ENCODE measurements at regions not wholly inside any gene's neighbourhood (a gene's known extent, or its start where the extent isn't known, plus 50 kb on each side); places are given as distances from the start of the nearest gene placed in this dataset.

DNA sequence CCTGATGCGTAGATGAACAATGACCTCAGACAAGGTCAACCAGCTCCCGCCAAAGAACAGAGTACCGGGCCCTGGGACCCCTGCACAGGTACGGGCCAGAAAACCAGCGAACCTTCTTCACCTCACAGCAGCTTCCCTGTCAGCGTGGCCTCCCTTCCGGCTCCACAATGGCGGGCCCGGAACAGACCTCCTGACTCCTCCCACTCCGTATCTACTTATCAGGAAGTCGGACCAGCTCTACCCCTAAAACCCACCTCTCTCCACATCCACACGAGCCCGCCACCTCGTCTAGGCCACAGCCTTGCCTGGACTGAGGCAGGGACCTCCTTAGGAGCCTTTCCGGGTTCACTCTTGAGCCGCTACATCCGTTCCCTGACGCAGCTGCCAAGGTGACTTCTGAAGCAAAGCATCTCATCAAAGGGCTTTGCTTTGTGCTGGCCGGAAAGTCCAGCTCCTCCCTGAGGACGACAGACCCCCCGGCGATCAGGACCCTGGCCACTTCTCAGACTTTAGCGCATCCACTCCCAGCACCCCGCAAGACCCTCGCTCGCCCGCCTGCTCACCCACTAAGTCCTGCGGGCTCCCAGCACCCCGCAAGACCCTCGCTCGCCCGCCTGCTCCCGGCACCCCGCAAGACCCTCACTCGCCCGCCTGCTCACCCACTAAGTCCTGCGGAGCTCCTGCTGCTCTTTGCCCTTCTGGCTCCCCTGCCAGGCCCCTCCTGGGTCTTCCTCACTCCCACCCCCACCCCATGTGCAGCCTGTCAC, 308.3 kb upstream of the FOXQ1 start:
- POLR2A ChIA-PET: no interaction called here
- WGBS (ENCODE audit: insufficient coverage): 91% methylated on average over 28 of the region's 37 CpGs
- Mint-ChIP-seq H3K27ac (no peak overlapping the region), H3K9me3 (no peaks in the 10 kb centered on the region), H3K27me3 (peaks cover 8 to 9% of the 10 kb centered on the region in 2 donors), H3K4me3 (no peak overlapping the region), H3K36me3 (no peaks in the 10 kb centered on the region), H3K4me1 (no peaks in the 10 kb centered on the region)
- no peak overlapping the region for H3K27ac ChIP-seq (ENCODE audit: low read length)
- H3K4me3 ChIP-seq (ENCODE audit: control insufficient read depth in 1 of 2, extremely low read depth in 1 of 2, low read length in 1 of 2): no peak overlapping the region
- peaks cover 0 to 11% of the 10 kb centered on the region in 2 experiments for H3K27me3 ChIP-seq (replicated peaks in 1 of 2; ENCODE audit: control insufficient read depth in 2 of 2, extremely low read depth in 1 of 2, insufficient read depth in 2 of 2, low read length in 1 of 2)
- no peaks in the 10 kb centered on the region for H3K9me3 ChIP-seq
- CTCF ChIA-PET: interaction anchor here in 1 of 2 donors (0.5 kb wide), 1 partner anchor 12 kb away, joined by 3 read pairs; no protein-coding TSS in a partner anchor
- DNase-seq: no peak
- no peaks in the 10 kb centered on the region for H3K36me3 ChIP-seq (ENCODE audit: control insufficient read depth in 2 of 2, extremely low read depth in 1 of 2, insufficient read depth in 1 of 2, low read length in 1 of 2)
- no peak for ATAC-seq (replicated peaks in 1 of 4)
- no peaks in the 10 kb centered on the region for H3K4me1 ChIP-seq (ENCODE audit: control insufficient read depth in 1 of 2, extremely low read depth in 1 of 2, insufficient read depth in 2 of 2, low read length in 2 of 2)

GRCh38 chr6:1002989-1003388, 308.9 kb upstream of the FOXQ1 start:
- Histone ChIP-seq H3K36me3 (ENCODE audit: control insufficient read depth in 2 of 2, extremely low read depth in 1 of 2, insufficient read depth in 1 of 2, low read length in 1 of 2) (no peaks in the 10 kb centered on the region), H3K27me3 (replicated peaks in 1 of 2; ENCODE audit: control insufficient read depth in 2 of 2, extremely low read depth in 1 of 2, insufficient read depth in 2 of 2, low read length in 1 of 2) (peaks cover 0 to 11% of the 10 kb centered on the region in 2 experiments), H3K27ac (ENCODE audit: low read length) (no peak overlapping the region), H3K4me3 (ENCODE audit: control insufficient read depth in 1 of 2, extremely low read depth in 1 of 2, low read length in 1 of 2) (no peak overlapping the region), H3K9me3 (no peaks in the 10 kb centered on the region), H3K4me1 (ENCODE audit: control insufficient read depth in 1 of 2, extremely low read depth in 1 of 2, insufficient read depth in 2 of 2, low read length in 2 of 2) (no peaks in the 10 kb centered on the region)
- POLR2A ChIA-PET: no interaction called here
- Mint-ChIP-seq H3K4me3 (no peak overlapping the region), H3K9me3 (no peaks in the 10 kb centered on the region), H3K4me1 (no peaks in the 10 kb centered on the region), H3K36me3 (no peaks in the 10 kb centered on the region), H3K27ac (no peak overlapping the region), H3K27me3 (peaks cover 9 to 14% of the 10 kb centered on the region in 2 donors)
- 64% methylated on average over 7 of the region's 12 CpGs for WGBS (ENCODE audit: insufficient coverage)
- DNase-seq: no peak
- no peak for ATAC-seq (replicated peaks in 1 of 4)
- CTCF ChIA-PET: no interaction called here

DNA sequence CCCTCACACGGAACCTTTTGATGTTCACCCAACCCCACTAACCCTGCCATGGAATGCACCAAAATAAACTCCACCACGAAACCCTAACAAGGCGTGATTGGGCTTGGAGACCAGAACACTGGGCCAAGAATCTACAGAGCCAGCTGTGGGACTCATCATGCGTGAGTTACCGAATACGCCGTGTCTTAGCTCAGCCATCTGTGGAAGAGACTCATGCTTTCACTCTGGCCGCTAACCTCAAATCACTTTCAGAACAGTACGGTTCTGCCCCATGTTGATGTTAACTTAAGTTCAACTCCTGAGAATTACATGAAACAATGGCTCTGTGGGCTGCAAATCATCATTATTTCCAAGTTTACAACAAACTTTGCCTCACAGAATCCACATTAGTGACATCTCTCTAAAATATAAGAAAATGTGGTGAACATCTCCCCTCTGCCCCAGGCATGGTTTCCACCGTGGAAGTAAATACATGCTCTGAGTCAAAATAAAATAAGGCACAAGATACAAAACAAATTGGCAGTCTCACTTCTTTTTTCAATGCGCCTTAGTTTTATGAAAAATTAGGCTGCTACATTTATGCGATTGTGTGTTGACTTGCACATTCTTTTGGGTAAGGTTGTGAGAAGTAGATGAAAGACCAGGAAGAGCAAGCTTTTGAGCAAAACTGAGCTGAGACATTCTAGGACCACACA, 308.9 kb upstream of the EXOC2 start:
- Mint-ChIP-seq H3K27ac (no peak overlapping the region), H3K27me3 (peaks cover 14 to 21% of the 10 kb centered on the region in 2 donors), H3K36me3 (no peaks in the 10 kb centered on the region), H3K9me3 (no peaks in the 10 kb centered on the region), H3K4me3 (no peak overlapping the region), H3K4me1 (no peaks in the 10 kb centered on the region)
- Histone ChIP-seq H3K27me3 (replicated peaks in 1 of 2; ENCODE audit: control insufficient read depth in 2 of 2, extremely low read depth in 1 of 2, insufficient read depth in 2 of 2, low read length in 1 of 2) (peaks cover 0 to 11% of the 10 kb centered on the region in 2 experiments), H3K4me3 (ENCODE audit: control insufficient read depth in 1 of 2, extremely low read depth in 1 of 2, low read length in 1 of 2) (no peak overlapping the region), H3K4me1 (ENCODE audit: control insufficient read depth in 1 of 2, extremely low read depth in 1 of 2, insufficient read depth in 2 of 2, low read length in 2 of 2) (no peaks in the 10 kb centered on the region), H3K9me3 (no peaks in the 10 kb centered on the region), H3K36me3 (ENCODE audit: control insufficient read depth in 2 of 2, extremely low read depth in 1 of 2, insufficient read depth in 1 of 2, low read length in 1 of 2) (no peaks in the 10 kb centered on the region), H3K27ac (ENCODE audit: low read length) (no peak overlapping the region)
- DNase-seq (no peak), ATAC-seq (replicated peaks in 1 of 4) (no peak)
- CTCF ChIA-PET: no interaction called here
- WGBS (ENCODE audit: insufficient coverage): 66% methylated on average over 5 of the region's 12 CpGs
- POLR2A ChIA-PET: no interaction called here

- no peak overlapping the region for H3K27ac ChIP-seq (ENCODE audit: low read length)
- H3K36me3 ChIP-seq (ENCODE audit: control insufficient read depth in 2 of 2, extremely low read depth in 1 of 2, insufficient read depth in 1 of 2, low read length in 1 of 2): no peaks in the 10 kb centered on the region
- Mint-ChIP-seq H3K9me3 (no peaks in the 10 kb centered on the region), H3K36me3 (no peaks in the 10 kb centered on the region), H3K4me3 (no peak overlapping the region), H3K27me3 (peaks cover 32 to 35% of the 10 kb centered on the region in 2 donors), H3K4me1 (no peaks in the 10 kb centered on the region), H3K27ac (no peak overlapping the region)
- ChIA-PET CTCF (no interaction called here), POLR2A (no interaction called here)
- no peaks in the 10 kb centered on the region for H3K4me1 ChIP-seq (ENCODE audit: control insufficient read depth in 1 of 2, extremely low read depth in 1 of 2, insufficient read depth in 2 of 2, low read length in 2 of 2)
- H3K4me3 ChIP-seq (ENCODE audit: control insufficient read depth in 1 of 2, extremely low read depth in 1 of 2, low read length in 1 of 2): no peak overlapping the region
- 78% methylated on average over 5 of the region's 9 CpGs for WGBS (ENCODE audit: insufficient coverage)
- DNase-seq (no peak), ATAC-seq (replicated peaks in 1 of 4) (no peak)
- no peaks in the 10 kb centered on the region for H3K9me3 ChIP-seq
- peaks cover 0 to 28% of the 10 kb centered on the region in 2 experiments for H3K27me3 ChIP-seq (replicated peaks in 1 of 2; ENCODE audit: control insufficient read depth in 2 of 2, extremely low read depth in 1 of 2, insufficient read depth in 2 of 2, low read length in 1 of 2)
Observed at GRCh38 chr6:999552-999951, 306.6 kb upstream of the EXOC2 start.

GRCh38 chr6:998551-998950, 305.6 kb upstream of the EXOC2 start:
- Mint-ChIP-seq H3K27ac (no peak overlapping the region), H3K4me1 (no peaks in the 10 kb centered on the region), H3K9me3 (no peaks in the 10 kb centered on the region), H3K36me3 (no peaks in the 10 kb centered on the region), H3K27me3 (peaks cover 32 to 40% of the 10 kb centered on the region in 2 donors), H3K4me3 (no peak overlapping the region)
- Histone ChIP-seq H3K27ac (ENCODE audit: low read length) (no peak overlapping the region), H3K27me3 (replicated peaks in 1 of 2; ENCODE audit: control insufficient read depth in 2 of 2, extremely low read depth in 1 of 2, insufficient read depth in 2 of 2, low read length in 1 of 2) (peaks cover 0 to 24% of the 10 kb centered on the region in 2 experiments), H3K9me3 (no peaks in the 10 kb centered on the region), H3K4me1 (ENCODE audit: control insufficient read depth in 1 of 2, extremely low read depth in 1 of 2, insufficient read depth in 2 of 2, low read length in 2 of 2) (no peaks in the 10 kb centered on the region), H3K36me3 (ENCODE audit: control insufficient read depth in 2 of 2, extremely low read depth in 1 of 2, insufficient read depth in 1 of 2, low read length in 1 of 2) (no peaks in the 10 kb centered on the region), H3K4me3 (ENCODE audit: control insufficient read depth in 1 of 2, extremely low read depth in 1 of 2, low read length in 1 of 2) (no peak overlapping the region)
- ChIA-PET POLR2A (no interaction called here), CTCF (no interaction called here)
- WGBS (ENCODE audit: insufficient coverage): 89% methylated on average over 8 of the region's 10 CpGs
- no peak for ATAC-seq (replicated peaks in 1 of 4)
- DNase-seq: no peak

DNA sequence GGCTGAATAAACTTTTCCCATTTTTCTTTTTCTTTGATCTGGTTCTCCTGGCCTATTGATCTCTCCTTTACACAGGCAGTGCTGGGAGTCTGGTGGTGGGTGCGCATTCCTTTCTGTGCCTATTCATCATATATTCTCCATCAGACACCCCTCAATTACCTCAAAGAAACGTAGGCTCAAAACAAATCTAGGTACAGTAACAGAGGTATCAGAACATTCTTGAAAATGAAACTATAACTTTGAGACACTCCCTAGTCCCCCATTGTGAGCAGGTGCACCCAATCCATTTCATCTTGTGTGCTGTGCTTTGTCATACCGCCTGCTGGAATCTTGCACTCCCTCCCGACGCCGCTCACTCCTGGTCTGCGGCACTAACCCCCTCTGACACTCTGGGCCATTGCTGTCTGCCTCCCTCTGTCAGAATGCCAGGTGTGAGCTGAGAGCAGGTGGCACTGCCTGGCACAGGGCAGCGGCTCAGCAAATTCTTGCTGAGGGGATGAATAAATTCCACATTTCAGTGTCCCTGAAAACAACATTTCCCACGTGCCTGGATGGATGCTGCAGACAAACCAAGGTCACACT, 303.4 kb upstream of the EXOC2 start:
- no peaks in the 10 kb centered on the region for H3K4me1 ChIP-seq (ENCODE audit: control insufficient read depth in 1 of 2, extremely low read depth in 1 of 2, insufficient read depth in 2 of 2, low read length in 2 of 2)
- H3K4me3 ChIP-seq (ENCODE audit: control insufficient read depth in 1 of 2, extremely low read depth in 1 of 2, low read length in 1 of 2): no peak overlapping the region
- H3K27ac ChIP-seq (ENCODE audit: low read length): no peak overlapping the region
- ChIA-PET POLR2A (no interaction called here), CTCF (no interaction called here)
- Mint-ChIP-seq H3K4me3 (no peak overlapping the region), H3K36me3 (no peaks in the 10 kb centered on the region), H3K4me1 (no peaks in the 10 kb centered on the region), H3K27ac (no peak overlapping the region), H3K27me3 (peaks cover 31 to 45% of the 10 kb centered on the region in 2 donors), H3K9me3 (no peaks in the 10 kb centered on the region)
- 86% methylated on average over 2 of the region's 9 CpGs for WGBS (ENCODE audit: insufficient coverage)
- no peaks in the 10 kb centered on the region for H3K36me3 ChIP-seq (ENCODE audit: control insufficient read depth in 2 of 2, extremely low read depth in 1 of 2, insufficient read depth in 1 of 2, low read length in 1 of 2)
- ATAC-seq (replicated peaks in 1 of 4) (no peak), DNase-seq (no peak)
- H3K27me3 ChIP-seq (replicated peaks in 1 of 2; ENCODE audit: control insufficient read depth in 2 of 2, extremely low read depth in 1 of 2, insufficient read depth in 2 of 2, low read length in 1 of 2): peaks cover 0 to 23% of the 10 kb centered on the region in 2 experiments
- H3K9me3 ChIP-seq: no peaks in the 10 kb centered on the region
